ENCODE measurements at regions not wholly inside any gene's neighbourhood (a gene's known extent, or its start where the extent isn't known, plus 50 kb on each side); places are given as distances from the start of the nearest gene placed in this dataset.

DNA sequence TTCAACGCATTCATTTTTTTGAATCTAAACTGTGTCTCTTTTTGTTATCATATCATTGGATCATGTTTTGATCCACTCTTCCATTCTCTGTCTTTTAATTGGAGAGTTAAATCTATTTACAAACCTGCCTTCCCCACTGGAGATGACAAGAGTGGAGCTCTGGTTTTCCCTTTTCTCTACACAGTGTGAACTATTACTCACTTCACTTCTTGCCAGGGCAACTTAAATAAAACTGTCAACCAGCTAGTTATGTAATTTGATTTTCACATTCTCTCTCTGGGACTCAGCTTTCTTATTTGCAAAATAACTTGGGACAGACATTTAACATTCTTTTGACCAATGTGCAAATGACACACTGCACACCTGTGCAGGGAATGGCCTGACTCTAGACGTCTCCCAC, 230.8 kb upstream of the CST7 start:
- DNase-seq, result no peak

GRCh38 chr20:24718696-24719095, 230.4 kb upstream of the CST7 start:
- DNase-seq, result no peak

DNA sequence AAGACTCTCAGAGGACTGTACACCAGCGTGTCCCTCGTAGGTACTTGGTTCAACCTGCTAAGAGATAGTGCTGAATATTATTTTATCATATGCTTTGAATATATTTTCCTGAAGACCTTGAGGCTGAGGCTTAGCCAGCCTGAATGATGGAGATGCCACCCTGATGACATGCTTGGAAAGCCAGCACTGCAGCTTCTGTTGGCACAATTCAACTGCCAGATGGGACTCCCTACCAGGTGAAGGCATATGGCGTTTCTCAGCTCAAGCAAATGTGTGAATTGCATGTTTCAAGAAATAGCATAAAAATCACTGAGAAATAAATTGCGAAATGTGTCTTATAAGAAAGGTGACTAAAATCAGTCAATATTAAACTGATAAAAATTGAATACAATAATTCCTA, 228.1 kb upstream of the CST7 start:
- no peak for DNase-seq

DNA sequence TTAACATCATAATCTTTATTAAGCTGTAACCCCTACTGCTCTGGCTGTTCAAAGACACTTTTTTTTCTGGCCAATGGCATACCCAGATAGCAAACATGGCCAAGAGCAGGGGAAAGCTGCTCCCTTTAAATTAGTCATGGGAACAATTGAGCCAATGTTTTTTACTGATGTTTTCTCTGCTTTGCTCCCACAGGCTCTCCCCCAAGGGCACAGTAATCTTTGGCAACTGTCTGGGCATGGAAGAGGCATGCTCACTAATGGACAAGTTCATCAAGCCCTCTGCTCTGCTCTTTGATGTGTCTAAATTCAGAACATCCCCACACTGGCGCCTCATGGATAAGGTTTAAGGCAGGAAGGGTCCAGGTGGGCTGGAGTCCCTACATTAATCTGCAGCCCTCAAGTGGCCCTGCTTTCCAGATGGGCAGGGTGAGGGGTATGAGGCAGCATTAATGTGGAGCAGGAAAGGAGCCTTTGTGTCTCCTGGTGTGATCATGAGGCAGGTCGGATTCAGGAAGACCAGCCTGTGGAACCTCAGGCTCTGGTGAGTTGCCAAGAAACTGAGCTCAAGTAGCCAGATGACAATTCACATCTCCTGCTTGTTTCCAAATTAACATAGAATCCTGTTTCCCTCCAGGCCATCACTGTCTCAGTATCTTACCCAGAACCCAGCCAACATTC, 227.0 kb upstream of the CST7 start:
- DNase-seq, result no peak

GRCh38 chr20:24722586-24722985, 226.5 kb upstream of the CST7 start:
- DNase-seq, result no peak

GRCh38 chr20:24723186-24723585, 225.9 kb upstream of the CST7 start:
- no peak for DNase-seq

DNA sequence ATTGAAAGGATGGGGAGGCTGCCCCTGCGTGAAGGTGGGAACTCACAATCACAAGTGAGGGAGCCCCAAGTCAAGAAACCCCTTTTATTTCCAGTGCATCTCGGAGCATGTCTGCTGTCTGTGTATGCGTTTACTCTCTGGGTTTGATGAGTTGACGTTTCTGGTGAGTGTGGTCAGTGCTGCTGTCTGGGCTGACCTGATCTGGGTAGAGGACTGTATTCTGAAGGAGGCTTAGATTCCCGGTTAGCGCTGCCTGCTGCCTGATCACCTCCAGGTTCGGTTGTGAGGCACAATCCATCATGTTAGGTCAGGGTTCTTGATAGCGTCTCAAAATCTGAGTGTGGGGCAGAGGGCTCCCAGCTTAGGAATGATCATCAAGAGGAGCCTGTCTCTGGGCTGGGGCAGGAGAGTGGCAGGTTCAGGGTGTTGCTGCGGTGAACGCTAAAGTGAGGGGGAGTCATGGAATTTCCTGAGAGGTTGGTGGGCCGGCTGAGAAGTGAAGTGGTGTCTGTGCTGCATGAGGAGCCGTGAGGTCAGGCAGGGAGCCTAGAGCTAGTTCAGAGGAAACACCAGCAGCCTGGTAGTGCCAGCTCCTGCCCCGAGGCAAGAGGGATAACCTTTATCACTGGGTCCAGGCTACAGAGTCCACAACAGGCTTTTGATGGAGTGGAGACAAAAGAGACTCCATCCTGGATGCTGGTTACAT, 225.3 kb upstream of the CST7 start:
- DNase-seq, result no peak

GRCh38 chr20:24724982-24725533, 224.0 kb upstream of the CST7 start:
- DNase-seq, result no peak

- no peak for DNase-seq
Measured at GRCh38 chr20:24727795-24728194, 221.3 kb upstream of the CST7 start.

DNA sequence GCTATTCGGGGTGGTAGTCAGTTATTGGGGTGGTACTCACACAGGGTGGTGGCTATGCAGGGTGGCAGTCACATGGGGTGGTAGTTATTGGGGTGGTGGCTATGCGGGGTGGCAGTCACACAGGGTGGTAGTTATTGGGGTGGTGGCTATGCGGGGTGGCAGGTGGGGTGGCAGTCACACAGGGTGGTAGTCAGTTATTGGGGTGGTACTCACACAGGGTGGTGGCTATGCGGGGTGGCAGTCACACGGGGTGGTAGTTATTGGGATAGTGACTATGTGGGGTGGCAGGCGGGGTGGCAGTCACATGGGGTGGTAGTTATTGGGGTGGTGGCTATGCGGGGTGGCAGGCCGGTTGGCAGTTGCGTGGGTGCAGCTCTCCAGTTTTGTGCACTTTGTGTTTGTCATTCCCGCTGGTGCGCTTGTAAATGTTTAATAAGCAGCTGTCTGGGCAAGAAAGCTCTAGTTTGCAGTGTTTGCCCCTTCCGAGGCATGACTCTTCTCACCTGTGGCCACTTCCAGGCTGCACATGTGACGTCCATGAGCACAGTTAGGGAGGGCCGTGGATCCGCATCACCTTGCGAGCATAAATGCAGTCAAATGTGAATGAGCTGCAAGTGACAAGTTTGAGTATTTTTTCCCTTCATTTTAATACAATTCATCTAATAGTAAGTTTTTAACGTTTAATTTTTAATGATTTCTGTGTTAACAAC, 219.0 kb upstream of the CST7 start:
- no peak for DNase-seq

- no peak for DNase-seq
Measured at GRCh38 chr20:24730750-24731149, 218.3 kb upstream of the CST7 start.

GRCh38 chr20:24731312-24731711, 217.8 kb upstream of the CST7 start:
- no peak for DNase-seq

GRCh38 chr20:24732076-24732475, 217.0 kb upstream of the CST7 start:
- DNase-seq, result no peak

DNA sequence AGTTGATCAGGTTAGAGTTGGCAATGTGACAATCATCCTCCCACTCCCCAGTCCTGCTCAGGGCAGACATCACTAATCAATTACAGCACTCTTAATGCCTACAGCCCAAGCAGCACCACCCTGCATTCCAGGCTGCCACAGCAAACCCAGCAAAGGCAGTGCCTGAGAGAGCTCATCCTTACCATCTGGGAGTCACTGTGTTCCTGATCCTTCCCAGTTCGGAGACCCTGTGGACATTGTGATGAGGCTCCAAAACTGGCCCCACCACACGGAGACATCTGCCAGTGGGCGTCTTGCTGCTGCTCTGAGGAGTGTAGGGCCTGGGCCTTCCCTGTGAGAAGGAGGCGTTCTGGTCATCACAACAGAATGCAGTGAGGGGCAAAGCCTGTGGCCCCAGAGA, 216.5 kb upstream of the CST7 start:
- DNase-seq, result no peak

- no peak for DNase-seq
Measured at GRCh38 chr20:24733416-24733815, 215.7 kb upstream of the CST7 start.

- no peak for DNase-seq
Measured at GRCh38 chr20:24734139-24734538, 214.9 kb upstream of the CST7 start.

DNA sequence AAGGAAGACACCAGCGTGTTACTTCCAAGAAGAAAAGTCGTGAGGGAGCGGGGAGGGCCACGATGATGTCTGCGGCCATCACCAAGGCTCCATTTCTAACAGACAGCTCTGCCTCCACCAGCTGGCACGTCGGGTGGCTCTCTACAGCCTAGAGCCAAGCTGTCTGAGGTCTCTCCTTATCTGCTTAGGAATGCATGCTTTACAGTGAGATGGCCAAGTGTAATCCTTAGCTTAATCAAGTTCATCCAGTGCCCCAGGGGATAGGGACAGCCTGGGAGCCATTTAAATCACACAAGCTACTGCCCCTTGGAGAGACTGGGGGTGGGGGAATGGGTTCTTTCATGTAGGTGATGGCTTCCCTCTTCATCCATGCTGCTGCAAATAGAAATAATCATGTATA, 213.8 kb upstream of the CST7 start:
- DNase-seq, result no peak

DNA sequence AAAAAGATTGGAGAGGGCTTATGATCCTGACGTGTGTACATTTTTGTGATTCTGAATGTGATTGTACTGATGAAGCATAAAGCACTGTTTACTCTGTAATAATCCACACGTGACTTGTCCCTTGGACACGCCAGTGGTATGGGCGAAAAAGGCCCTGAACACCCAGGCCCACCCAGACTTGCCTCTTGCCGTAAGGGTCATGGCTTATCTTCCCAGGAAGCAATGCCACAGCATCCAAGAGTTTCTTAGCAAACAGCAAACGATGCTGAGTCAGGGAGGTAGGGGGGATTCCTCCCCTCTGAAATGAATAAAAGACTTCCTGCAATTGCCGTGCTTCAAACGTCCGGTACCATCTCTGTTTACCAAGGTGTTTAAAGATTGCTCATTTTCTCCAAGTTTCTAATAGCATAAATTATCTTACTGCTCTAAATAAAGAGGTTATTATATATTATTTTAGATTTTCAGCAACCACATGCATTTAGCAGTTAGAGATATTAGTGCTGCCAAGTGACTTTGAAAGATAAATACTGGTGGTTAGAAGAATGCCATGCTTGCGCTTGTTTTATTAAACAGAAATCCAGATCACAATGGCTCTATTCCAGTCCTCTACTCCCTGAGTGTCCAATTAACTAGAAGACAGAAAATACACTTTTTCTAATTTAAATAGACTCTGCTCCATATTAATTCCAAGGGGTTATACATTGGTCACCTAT, 212.8 kb upstream of the CST7 start:
- DNase-seq, result no peak

DNA sequence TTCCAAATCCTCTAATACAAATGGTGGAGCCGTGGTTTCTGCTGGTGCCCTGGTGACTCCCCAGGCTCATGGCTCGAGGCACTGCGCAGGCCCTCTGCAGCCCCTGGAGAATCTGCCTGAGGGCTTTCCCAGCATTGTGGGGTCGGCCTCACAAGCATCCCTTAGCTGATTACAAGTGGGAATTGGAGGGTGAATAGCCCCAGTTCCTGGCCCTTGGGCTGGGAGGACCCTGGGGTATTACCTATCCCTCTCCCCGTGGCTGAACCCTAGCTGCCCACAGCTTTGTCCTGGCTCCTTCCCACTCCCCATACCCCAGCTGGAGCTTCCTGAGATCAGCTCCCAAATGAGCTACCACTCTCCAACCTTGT, 212.2 kb upstream of the CST7 start:
- no peak for DNase-seq

- DNase-seq, result no peak
Measured at GRCh38 chr20:24737212-24737850, 211.7 kb upstream of the CST7 start.

DNA sequence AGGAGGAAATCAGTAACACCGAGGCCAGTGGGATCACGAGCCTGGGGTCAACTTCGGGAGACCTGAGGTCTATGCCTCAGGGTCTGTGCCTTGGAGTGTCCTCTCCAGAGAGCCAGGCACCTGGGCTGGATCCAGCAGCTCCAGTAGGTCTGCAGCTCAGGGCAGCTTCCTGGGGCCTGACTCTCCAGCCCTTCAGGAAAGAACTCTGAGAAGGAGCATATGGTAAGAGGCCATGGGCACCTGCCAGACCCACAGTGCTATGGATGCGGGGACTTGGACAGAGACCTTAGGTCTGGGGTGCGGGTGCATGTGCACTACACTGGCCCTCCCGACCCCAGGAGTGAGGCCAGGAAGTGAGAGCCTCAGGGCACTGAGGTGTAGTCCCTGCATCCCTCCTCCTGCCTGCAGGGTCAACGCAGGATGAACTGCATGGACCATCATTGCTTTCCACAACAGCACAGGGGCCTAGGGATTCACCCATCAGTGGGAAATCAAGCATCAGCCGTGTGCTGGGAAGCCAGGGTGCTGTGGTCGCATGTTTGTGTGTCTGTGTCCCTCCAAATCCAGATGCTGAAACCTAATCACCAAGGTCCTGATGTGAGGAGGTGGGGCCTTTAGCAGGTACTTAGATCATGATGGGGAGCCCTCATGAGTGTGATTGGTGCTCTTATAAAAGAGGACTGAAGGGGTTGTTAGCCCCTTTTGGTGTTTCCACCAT, 210.9 kb upstream of the CST7 start:
- no peak for DNase-seq
